HL-60 (cell line): ENCODE measurements at regions not wholly inside any gene's neighbourhood (a gene's known extent, or its start where the extent isn't known, plus 50 kb on each side); places are given as distances from the start of the nearest gene placed in this dataset.

ENCODE experiments used
- DNase-seq, 2 experiments: peaks; one replicate each; pipeline ENCODE4 v3.0.0-alpha.2; 2010 to 2020; ENCODE audit warnings: low read depth in 1 of 2, low spot score in 1 of 2
- H3K27ac ChIP-seq: fragments of 250-450 bp; sonication (Bioruptor Pico); replicated peaks from 2 replicates; pipeline ENCODE4 v1.5.1; 2020; ENCODE audit warnings: mild to moderate bottlenecking, moderate library complexity
- H3K27me3 ChIP-seq: fragments of 250-450 bp; sonication (Bioruptor Pico); 2 replicates; pipeline ENCODE4 v1.5.1; 2021; ENCODE audit warnings: mild to moderate bottlenecking, moderate library complexity; ENCODE audit not compliant: insufficient read depth, poor library complexity, severe bottlenecking
- H3K4me3 ChIP-seq: replicated peaks from 2 replicates; pipeline ENCODE4 v1.5.1; 2011; ENCODE audit warnings: mild to moderate bottlenecking, control low read depth, low read length; ENCODE audit not compliant: insufficient read depth
- GABPA ChIP-seq: IDR thresholded peaks from 2 replicates; pipeline ENCODE4 v1.6.1; 2012; ENCODE audit warnings: low read depth
- POLR2AphosphoS5 ChIP-seq: IDR thresholded peaks from 2 replicates; pipeline ENCODE4 v1.6.1; 2012; ENCODE audit warnings: low read depth
- SPI1 ChIP-seq: IDR thresholded peaks from 2 replicates; pipeline ENCODE4 v1.6.1; 2012; ENCODE audit warnings: low read depth, mild to moderate bottlenecking, borderline replicate concordance
- TF ChIP-seq, protein P1 (sequence below): IDR thresholded peaks from one replicate; pipeline ENCODE4 v1.5.1; 2011; ENCODE audit warnings: low read length, control low read depth, inconsistent platforms; ENCODE audit not compliant: insufficient read depth
- TF ChIP-seq, protein P2 (sequence below): IDR thresholded peaks from 2 replicates; pipeline ENCODE4 v1.6.1; 2012; ENCODE audit warnings: low read depth; ENCODE audit not compliant: insufficient replicate concordance

DNA sequence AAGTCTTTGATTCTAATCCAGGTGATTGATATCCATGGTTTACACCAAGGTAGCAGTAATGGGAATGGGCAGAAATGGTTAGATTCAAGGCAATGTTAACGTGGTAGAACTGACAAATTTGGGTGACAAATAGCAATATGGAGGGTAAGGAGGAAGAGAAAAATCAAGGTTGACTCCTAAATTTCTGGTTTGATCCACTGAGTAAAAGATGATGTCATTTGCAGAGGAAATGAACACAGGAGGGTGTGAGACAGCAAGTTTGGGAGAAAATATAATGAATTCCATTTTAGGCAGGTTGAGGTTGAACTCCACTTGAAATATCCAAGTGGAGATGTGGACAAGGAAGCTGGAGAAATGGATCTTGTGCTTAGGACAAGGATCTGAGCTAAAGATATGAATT is 170.9 kb upstream of the CAMK1G start:
- H3K4me3 ChIP-seq: no peak overlapping the region
- H3K27me3 ChIP-seq: peaks cover 3% of the 10 kb centered on the region
- no peak overlapping the region for H3K27ac ChIP-seq
- no peak for DNase-seq
- TF ChIP-seq, protein P1, sequence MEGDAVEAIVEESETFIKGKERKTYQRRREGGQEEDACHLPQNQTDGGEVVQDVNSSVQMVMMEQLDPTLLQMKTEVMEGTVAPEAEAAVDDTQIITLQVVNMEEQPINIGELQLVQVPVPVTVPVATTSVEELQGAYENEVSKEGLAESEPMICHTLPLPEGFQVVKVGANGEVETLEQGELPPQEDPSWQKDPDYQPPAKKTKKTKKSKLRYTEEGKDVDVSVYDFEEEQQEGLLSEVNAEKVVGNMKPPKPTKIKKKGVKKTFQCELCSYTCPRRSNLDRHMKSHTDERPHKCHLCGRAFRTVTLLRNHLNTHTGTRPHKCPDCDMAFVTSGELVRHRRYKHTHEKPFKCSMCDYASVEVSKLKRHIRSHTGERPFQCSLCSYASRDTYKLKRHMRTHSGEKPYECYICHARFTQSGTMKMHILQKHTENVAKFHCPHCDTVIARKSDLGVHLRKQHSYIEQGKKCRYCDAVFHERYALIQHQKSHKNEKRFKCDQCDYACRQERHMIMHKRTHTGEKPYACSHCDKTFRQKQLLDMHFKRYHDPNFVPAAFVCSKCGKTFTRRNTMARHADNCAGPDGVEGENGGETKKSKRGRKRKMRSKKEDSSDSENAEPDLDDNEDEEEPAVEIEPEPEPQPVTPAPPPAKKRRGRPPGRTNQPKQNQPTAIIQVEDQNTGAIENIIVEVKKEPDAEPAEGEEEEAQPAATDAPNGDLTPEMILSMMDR: no peak
- TF ChIP-seq SPI1 (no peak), POLR2AphosphoS5 (no peak), GABPA (no peak)
- TF ChIP-seq, protein P2, sequence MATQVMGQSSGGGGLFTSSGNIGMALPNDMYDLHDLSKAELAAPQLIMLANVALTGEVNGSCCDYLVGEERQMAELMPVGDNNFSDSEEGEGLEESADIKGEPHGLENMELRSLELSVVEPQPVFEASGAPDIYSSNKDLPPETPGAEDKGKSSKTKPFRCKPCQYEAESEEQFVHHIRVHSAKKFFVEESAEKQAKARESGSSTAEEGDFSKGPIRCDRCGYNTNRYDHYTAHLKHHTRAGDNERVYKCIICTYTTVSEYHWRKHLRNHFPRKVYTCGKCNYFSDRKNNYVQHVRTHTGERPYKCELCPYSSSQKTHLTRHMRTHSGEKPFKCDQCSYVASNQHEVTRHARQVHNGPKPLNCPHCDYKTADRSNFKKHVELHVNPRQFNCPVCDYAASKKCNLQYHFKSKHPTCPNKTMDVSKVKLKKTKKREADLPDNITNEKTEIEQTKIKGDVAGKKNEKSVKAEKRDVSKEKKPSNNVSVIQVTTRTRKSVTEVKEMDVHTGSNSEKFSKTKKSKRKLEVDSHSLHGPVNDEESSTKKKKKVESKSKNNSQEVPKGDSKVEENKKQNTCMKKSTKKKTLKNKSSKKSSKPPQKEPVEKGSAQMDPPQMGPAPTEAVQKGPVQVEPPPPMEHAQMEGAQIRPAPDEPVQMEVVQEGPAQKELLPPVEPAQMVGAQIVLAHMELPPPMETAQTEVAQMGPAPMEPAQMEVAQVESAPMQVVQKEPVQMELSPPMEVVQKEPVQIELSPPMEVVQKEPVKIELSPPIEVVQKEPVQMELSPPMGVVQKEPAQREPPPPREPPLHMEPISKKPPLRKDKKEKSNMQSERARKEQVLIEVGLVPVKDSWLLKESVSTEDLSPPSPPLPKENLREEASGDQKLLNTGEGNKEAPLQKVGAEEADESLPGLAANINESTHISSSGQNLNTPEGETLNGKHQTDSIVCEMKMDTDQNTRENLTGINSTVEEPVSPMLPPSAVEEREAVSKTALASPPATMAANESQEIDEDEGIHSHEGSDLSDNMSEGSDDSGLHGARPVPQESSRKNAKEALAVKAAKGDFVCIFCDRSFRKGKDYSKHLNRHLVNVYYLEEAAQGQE: no peak

DNA sequence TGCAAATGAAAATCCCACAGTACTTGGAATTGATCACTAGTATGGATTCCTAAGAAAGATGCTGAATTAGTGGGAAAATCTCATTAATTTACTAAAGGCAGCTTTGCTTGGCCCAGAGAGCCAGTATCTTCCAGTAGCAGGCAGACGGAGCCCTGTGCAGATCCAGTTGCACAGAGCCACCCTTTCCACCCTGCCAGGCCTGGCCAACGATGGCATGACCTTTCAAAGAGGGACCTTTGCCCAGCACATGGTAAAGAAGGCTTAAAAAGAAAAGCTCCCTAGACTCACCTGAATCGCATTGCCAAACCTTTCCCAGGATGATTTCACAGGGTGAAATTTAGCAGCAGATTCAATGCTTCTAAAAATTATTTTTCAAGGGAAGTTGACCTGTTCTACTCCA is 170.5 kb upstream of the CAMK1G start:
- no peak overlapping the region for H3K4me3 ChIP-seq
- DNase-seq: no peak
- TF ChIP-seq, protein P1: no peak
- TF ChIP-seq, protein P2: no peak
- peaks cover 3% of the 10 kb centered on the region for H3K27me3 ChIP-seq
- no peak overlapping the region for H3K27ac ChIP-seq

DNA sequence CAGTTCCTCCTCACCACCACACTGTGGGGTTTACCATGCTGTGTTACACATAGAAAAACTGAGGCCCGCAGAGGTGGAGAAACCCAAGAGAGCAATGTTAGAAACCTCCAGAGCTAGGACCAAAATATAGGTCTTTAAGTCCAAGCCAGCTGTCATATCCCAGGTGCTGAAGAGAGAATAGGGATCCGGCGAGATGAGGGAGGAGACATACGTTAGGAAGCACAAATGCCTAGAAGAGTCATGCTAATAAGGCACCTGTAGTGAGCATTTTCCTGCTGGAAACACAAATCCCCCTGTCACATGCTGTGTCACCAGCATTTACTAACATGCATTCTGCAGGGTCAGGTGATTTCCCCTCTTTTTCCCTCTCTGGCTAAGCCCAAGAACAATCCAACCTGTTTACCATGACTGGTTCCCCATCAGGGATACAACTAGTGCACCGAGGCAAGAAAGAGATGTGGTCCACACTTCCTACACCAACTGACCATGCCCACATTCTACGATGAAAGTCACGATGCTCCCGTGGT is 168.6 kb upstream of the CAMK1G start:
- no peak overlapping the region for H3K4me3 ChIP-seq
- no peak for DNase-seq
- H3K27ac ChIP-seq: no peak overlapping the region
- TF ChIP-seq SPI1 (no peak), POLR2AphosphoS5 (no peak), GABPA (no peak)
- TF ChIP-seq, protein P2: no peak
- TF ChIP-seq, protein P1: no peak
- H3K27me3 ChIP-seq: peaks cover 3% of the 10 kb centered on the region
